ENCODE measurements at regions not wholly inside any gene's neighbourhood (a gene's known extent, or its start where the extent isn't known, plus 50 kb on each side); places are given as distances from the start of the nearest gene placed in this dataset.

- no peak for DNase-seq (ENCODE audit: extremely low read depth, low read depth)
- TF ChIP-seq, protein P1, sequence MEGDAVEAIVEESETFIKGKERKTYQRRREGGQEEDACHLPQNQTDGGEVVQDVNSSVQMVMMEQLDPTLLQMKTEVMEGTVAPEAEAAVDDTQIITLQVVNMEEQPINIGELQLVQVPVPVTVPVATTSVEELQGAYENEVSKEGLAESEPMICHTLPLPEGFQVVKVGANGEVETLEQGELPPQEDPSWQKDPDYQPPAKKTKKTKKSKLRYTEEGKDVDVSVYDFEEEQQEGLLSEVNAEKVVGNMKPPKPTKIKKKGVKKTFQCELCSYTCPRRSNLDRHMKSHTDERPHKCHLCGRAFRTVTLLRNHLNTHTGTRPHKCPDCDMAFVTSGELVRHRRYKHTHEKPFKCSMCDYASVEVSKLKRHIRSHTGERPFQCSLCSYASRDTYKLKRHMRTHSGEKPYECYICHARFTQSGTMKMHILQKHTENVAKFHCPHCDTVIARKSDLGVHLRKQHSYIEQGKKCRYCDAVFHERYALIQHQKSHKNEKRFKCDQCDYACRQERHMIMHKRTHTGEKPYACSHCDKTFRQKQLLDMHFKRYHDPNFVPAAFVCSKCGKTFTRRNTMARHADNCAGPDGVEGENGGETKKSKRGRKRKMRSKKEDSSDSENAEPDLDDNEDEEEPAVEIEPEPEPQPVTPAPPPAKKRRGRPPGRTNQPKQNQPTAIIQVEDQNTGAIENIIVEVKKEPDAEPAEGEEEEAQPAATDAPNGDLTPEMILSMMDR (IDR thresholded peaks at IDR 0.05; ENCODE audit: low read depth, low read length, missing control alignments) = no peak
- no peak overlapping the region for H3K4me3 ChIP-seq (replicated peaks; ENCODE audit: low read depth, low read length)
These were observed 56.6 kb downstream of the SLITRK1 start for GRCh38 chr13:83825676-83826075.

GRCh38 chr13:83824560-83824959 is 57.7 kb downstream of the SLITRK1 start:
- H3K4me3 ChIP-seq (replicated peaks; ENCODE audit: low read depth, low read length) = no peak overlapping the region
- TF ChIP-seq, protein P1 (IDR thresholded peaks at IDR 0.05; ENCODE audit: low read depth, low read length, missing control alignments) = no peak
- DNase-seq (ENCODE audit: extremely low read depth, low read depth) = no peak

- TF ChIP-seq, protein P1 (IDR thresholded peaks at IDR 0.05; ENCODE audit: low read depth, low read length, missing control alignments) = no peak
- H3K4me3 ChIP-seq (replicated peaks; ENCODE audit: low read depth, low read length) = no peak overlapping the region
- no peak for DNase-seq (ENCODE audit: extremely low read depth, low read depth)
These were observed 58.2 kb downstream of the SLITRK1 start for GRCh38 chr13:83824120-83824519.

DNA sequence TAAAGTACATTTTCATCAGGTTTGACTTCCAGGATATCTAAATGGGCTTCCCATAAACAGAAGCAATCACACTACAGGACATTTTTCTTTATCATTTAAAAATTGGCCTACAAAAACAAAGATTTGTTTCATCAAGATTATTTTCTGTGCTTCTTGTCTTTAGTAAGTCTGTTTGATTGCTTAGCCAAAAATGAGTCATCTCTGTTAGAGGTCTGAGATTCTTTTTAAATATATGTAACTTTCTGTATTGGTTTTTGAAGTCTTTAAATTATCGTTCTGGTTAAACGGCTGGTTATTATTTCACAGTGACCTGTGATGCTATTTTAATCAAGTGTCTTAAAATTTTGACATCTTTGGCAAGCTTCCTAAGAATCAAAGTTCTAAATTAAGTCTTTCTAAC is 62.7 kb downstream of the SLITRK1 start:
- TF ChIP-seq, protein P1 (IDR thresholded peaks at IDR 0.05; ENCODE audit: low read depth, low read length, missing control alignments) = no peak
- DNase-seq (ENCODE audit: extremely low read depth, low read depth) = no peak
- H3K4me3 ChIP-seq (replicated peaks; ENCODE audit: low read depth, low read length) = no peak overlapping the region

- no peak overlapping the region for H3K4me3 ChIP-seq (replicated peaks; ENCODE audit: low read depth, low read length)
- DNase-seq (ENCODE audit: extremely low read depth, low read depth) = no peak
- TF ChIP-seq, protein P1 (IDR thresholded peaks at IDR 0.05; ENCODE audit: low read depth, low read length, missing control alignments) = no peak
These were observed 63.1 kb downstream of the SLITRK1 start for GRCh38 chr13:83819156-83819555.

DNA sequence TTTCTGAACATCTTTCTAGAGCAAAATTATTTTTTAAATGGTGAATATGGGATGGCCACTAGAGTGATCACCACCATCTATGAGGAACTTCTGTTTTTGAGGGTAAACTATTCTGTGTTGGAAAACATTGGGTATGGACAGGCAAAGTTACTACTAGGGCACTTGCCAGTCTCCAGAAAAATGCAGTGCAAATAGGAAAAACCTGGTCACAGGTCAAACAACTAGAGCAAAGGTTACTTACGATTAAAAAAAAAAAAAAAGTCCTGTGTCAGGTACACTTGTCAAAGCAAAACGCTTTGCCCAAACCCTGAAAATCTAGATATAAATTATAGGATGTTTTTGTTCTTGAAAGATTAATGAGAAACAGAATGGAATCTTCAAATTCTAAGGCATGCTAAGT is 66.2 kb downstream of the SLITRK1 start:
- no peak for DNase-seq (ENCODE audit: extremely low read depth, low read depth)
- H3K4me3 ChIP-seq (replicated peaks; ENCODE audit: low read depth, low read length) = no peak overlapping the region
- TF ChIP-seq, protein P1 (IDR thresholded peaks at IDR 0.05; ENCODE audit: low read depth, low read length, missing control alignments) = no peak

DNA sequence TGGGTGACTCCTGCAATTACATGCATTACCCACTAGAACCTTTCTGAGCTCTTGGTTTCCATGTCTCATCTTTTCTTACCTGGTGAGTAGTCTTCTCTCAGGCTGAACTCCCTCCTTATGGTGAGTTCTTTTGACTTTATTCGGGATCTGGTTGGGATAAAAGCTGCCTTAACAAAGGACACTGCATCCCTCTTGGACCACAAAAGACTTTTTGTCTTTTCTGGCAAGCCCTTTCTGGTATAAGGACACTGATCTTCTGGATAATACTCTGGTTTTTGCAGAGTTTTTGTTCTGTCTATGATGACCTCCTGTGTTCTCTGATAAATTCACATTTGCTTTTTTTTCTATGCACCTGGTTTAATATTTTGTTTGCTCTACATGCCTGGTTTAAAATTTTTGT is 66.7 kb downstream of the SLITRK1 start:
- no peak overlapping the region for H3K4me3 ChIP-seq (replicated peaks; ENCODE audit: low read depth, low read length)
- no peak for DNase-seq (ENCODE audit: extremely low read depth, low read depth)
- TF ChIP-seq, protein P1 (IDR thresholded peaks at IDR 0.05; ENCODE audit: low read depth, low read length, missing control alignments) = no peak
